Peyer's patch (tissue), 4 donors: ENCODE measurements at regions not wholly inside any gene's neighbourhood (a gene's known extent, or its start where the extent isn't known, plus 50 kb on each side); places are given as distances from the start of the nearest gene placed in this dataset.

ENCODE experiments used
- DNase-seq, 3 donors: peaks; one replicate each; pipeline ENCODE4 v3.0.0-alpha.2; 2017 to 2019
- H3K27ac ChIP-seq, 4 donors: fragments of 200-600 bp; sonication (generic); one replicate each; pipeline ENCODE4 v1.5.1; 2016 to 2019
- H3K27me3 ChIP-seq, 2 donors: fragments of 200-600 bp; sonication (generic); one replicate each; pipeline ENCODE4 v1.5.1; 2019
- H3K36me3 ChIP-seq, 3 donors: fragments of 200-600 bp; sonication (generic); one replicate each; pipeline ENCODE4 v1.5.1; 2016 to 2019
- H3K4me1 ChIP-seq, 4 donors: fragments of 200-600 bp; sonication (generic); one replicate each; pipeline ENCODE4 v1.5.1; 2016 to 2019
- H3K4me3 ChIP-seq, 4 donors: fragments of 200-600 bp; sonication (generic); 1 replicate in 3 of 4; 2 replicates in 1 of 4; pipeline ENCODE4 v1.5.1; 2016 to 2019; ENCODE audit warnings: mild to moderate bottlenecking in 1 of 4
- H3K9me3 ChIP-seq, 4 donors: fragments of 200-600 bp; sonication (generic); one replicate each; pipeline ENCODE4 v1.5.1; 2016 to 2019; ENCODE audit warnings: mild to moderate bottlenecking in 1 of 4
- CTCF ChIP-seq, 6 experiments: fragments of 450-650 bp in 4 of 6; fragments of 200-600 bp in 2 of 6; sonication (generic) in 1 of 6; IDR thresholded peaks; one replicate each; pipeline ENCODE4 v1.5.1; 2017 to 2019; ENCODE audit warnings: antibody characterized with exemption in 6 of 6, mild to moderate bottlenecking in 3 of 6, moderate library complexity in 1 of 6
- POLR2A ChIP-seq, 2 donors: fragments of 450-650 bp; IDR thresholded peaks; one replicate each; pipeline ENCODE4 v1.5.1; 2017; ENCODE audit warnings: antibody characterized with exemption in 2 of 2, mild to moderate bottlenecking in 2 of 2, moderate library complexity in 2 of 2

- Histone ChIP-seq H3K4me3 (no peak overlapping the region), H3K9me3 (no peaks in the 10 kb centered on the region), H3K36me3 (no peaks in the 10 kb centered on the region), H3K4me1 (no peaks in the 10 kb centered on the region), H3K27ac (no peak overlapping the region), H3K27me3 (no peaks in the 10 kb centered on the region)
- DNase-seq = peak in 1 of 3 donors; percentile 18
- TF ChIP-seq POLR2A (IDR thresholded peaks at IDR 0.05) (no peak), CTCF (IDR thresholded peaks at IDR 0.05) (no peak)
Observed at GRCh38 chr2:19802086-19802841, 99.5 kb downstream of the TTC32 start.

GRCh38 chr2:19801367-19802080 lies 100.3 kb downstream of the TTC32 start:
- Histone ChIP-seq H3K4me3 (no peak overlapping the region), H3K27me3 (no peaks in the 10 kb centered on the region), H3K4me1 (no peaks in the 10 kb centered on the region), H3K9me3 (no peaks in the 10 kb centered on the region), H3K27ac (no peak overlapping the region), H3K36me3 (no peaks in the 10 kb centered on the region)
- DNase-seq = peak in 1 of 3 donors; percentile 44
- TF ChIP-seq CTCF (IDR thresholded peaks at IDR 0.05) = no peak
- no peak for TF ChIP-seq POLR2A (IDR thresholded peaks at IDR 0.05)

- H3K27me3 ChIP-seq = no peaks in the 10 kb centered on the region
- no peaks in the 10 kb centered on the region for H3K9me3 ChIP-seq
- no peaks in the 10 kb centered on the region for H3K36me3 ChIP-seq
- no peak for TF ChIP-seq POLR2A (IDR thresholded peaks at IDR 0.05)
- no peak for TF ChIP-seq CTCF (IDR thresholded peaks at IDR 0.05)
- no peak overlapping the region for H3K27ac ChIP-seq
- peak in 1 of 3 donors; percentile 17 for DNase-seq
- H3K4me3 ChIP-seq = no peak overlapping the region
- H3K4me1 ChIP-seq = no peaks in the 10 kb centered on the region
Observed at GRCh38 chr2:19800796-19801195, 101.0 kb downstream of the TTC32 start.

GRCh38 chr2:19799881-19800780 lies 101.7 kb downstream of the TTC32 start:
- TF ChIP-seq POLR2A (IDR thresholded peaks at IDR 0.05) = no peak
- TF ChIP-seq CTCF (IDR thresholded peaks at IDR 0.05) = no peak
- no peak overlapping the region for H3K27ac ChIP-seq

GRCh38 chr2:19797871-19798270 lies 103.9 kb downstream of the TTC32 start:
- no peak for TF ChIP-seq CTCF (IDR thresholded peaks at IDR 0.05)
- TF ChIP-seq POLR2A (IDR thresholded peaks at IDR 0.05) = no peak

More at GRCh38 chr2:19799881-19800780, 101.7 kb downstream of the TTC32 start:
- H3K36me3 ChIP-seq = no peaks in the 10 kb centered on the region
- no peaks in the 10 kb centered on the region for H3K27me3 ChIP-seq
- no peaks in the 10 kb centered on the region for H3K4me1 ChIP-seq
- H3K9me3 ChIP-seq = no peaks in the 10 kb centered on the region
- DNase-seq = peak in 1 of 3 donors; percentile 19
- no peak overlapping the region for H3K4me3 ChIP-seq

More at GRCh38 chr2:19797871-19798270, 103.9 kb downstream of the TTC32 start:
- peak in 1 of 3 donors; percentile 8 for DNase-seq
- Histone ChIP-seq H3K27me3 (no peaks in the 10 kb centered on the region), H3K9me3 (no peaks in the 10 kb centered on the region), H3K4me3 (no peak overlapping the region), H3K36me3 (no peaks in the 10 kb centered on the region), H3K4me1 (no peaks in the 10 kb centered on the region), H3K27ac (no peak overlapping the region)
